ENCODE measurements at regions not wholly inside any gene's neighbourhood (a gene's known extent, or its start where the extent isn't known, plus 50 kb on each side); places are given as distances from the start of the nearest gene placed in this dataset.

- Histone ChIP-seq H3K27ac (ENCODE audit: low read depth, low read length) (no peak overlapping the region), H4K12ac (ENCODE audit: low read depth, low read length) (no peak overlapping the region), H3K4me2 (ENCODE audit: low read length) (no peak overlapping the region), H2BK120ac (ENCODE audit: insufficient read depth, low read length, poor library complexity) (no peak overlapping the region), H3K23ac (ENCODE audit: low read length) (no peak overlapping the region), H3K14ac (ENCODE audit: low read length) (no peak overlapping the region), H3K36me3 (ENCODE audit: control insufficient read depth in 1 of 2, insufficient read depth in 2 of 2, low read length in 2 of 2) (no peaks in the 10 kb centered on the region), H4K8ac (ENCODE audit: low read depth, low read length) (no peak overlapping the region), H3K4ac (ENCODE audit: low read depth, low read length) (no peak overlapping the region), H3K4me3 (ENCODE audit: low read depth, low read length) (no peak overlapping the region), H4K91ac (ENCODE audit: low read depth, low read length) (no peak overlapping the region), H2AFZ (ENCODE audit: insufficient read depth, low read length, poor library complexity) (no peak overlapping the region), H3K18ac (ENCODE audit: low read length) (no peak overlapping the region), H3K4me1 (ENCODE audit: control insufficient read depth in 1 of 2, insufficient read depth in 2 of 2, low read length in 2 of 2) (no peaks in the 10 kb centered on the region), H2AK5ac (ENCODE audit: low read length) (no peak overlapping the region), H3K9me3 (ENCODE audit: insufficient read depth, low read depth, low read length) (no peaks in the 10 kb centered on the region), H2BK5ac (ENCODE audit: low read depth, low read length, poor library complexity) (no peak overlapping the region), H2BK12ac (ENCODE audit: low read length) (no peak overlapping the region), H3K79me1 (ENCODE audit: low read length) (no peaks in the 10 kb centered on the region), H3K27me3 (ENCODE audit: insufficient read depth, low read length) (no peaks in the 10 kb centered on the region), H3K9ac (ENCODE audit: low read length) (no peak overlapping the region), H3K79me2 (ENCODE audit: control insufficient read depth, insufficient read depth, low read length, poor library complexity) (no peaks in the 10 kb centered on the region)
- no peak for DNase-seq
- WGBS (ENCODE audit: extremely low coverage, insufficient coverage, insufficient read length) = no CpG with 5 or more reads among the region's 1 CpG
Measured at GRCh38 chr1:194288238-194288637, 1101.8 kb upstream of the B3GALT2 start.

- Histone ChIP-seq H4K91ac (ENCODE audit: low read depth, low read length) (no peak overlapping the region), H3K18ac (ENCODE audit: low read length) (no peak overlapping the region), H3K9me3 (ENCODE audit: insufficient read depth, low read depth, low read length) (no peaks in the 10 kb centered on the region), H2AK5ac (ENCODE audit: low read length) (no peak overlapping the region), H3K79me2 (ENCODE audit: control insufficient read depth, insufficient read depth, low read length, poor library complexity) (no peaks in the 10 kb centered on the region), H4K12ac (ENCODE audit: low read depth, low read length) (no peak overlapping the region), H3K27me3 (ENCODE audit: insufficient read depth, low read length) (no peaks in the 10 kb centered on the region), H3K27ac (ENCODE audit: low read depth, low read length) (no peak overlapping the region), H4K8ac (ENCODE audit: low read depth, low read length) (no peak overlapping the region), H3K4me1 (ENCODE audit: control insufficient read depth in 1 of 2, insufficient read depth in 2 of 2, low read length in 2 of 2) (no peaks in the 10 kb centered on the region), H3K4me2 (ENCODE audit: low read length) (no peak overlapping the region), H3K36me3 (ENCODE audit: control insufficient read depth in 1 of 2, insufficient read depth in 2 of 2, low read length in 2 of 2) (no peaks in the 10 kb centered on the region), H3K79me1 (ENCODE audit: low read length) (no peaks in the 10 kb centered on the region), H3K23ac (ENCODE audit: low read length) (no peak overlapping the region), H3K4ac (ENCODE audit: low read depth, low read length) (no peak overlapping the region), H3K14ac (ENCODE audit: low read length) (no peak overlapping the region), H2BK5ac (ENCODE audit: low read depth, low read length, poor library complexity) (no peak overlapping the region), H2AFZ (ENCODE audit: insufficient read depth, low read length, poor library complexity) (no peak overlapping the region), H2BK12ac (ENCODE audit: low read length) (no peak overlapping the region), H3K9ac (ENCODE audit: low read length) (no peak overlapping the region), H2BK120ac (ENCODE audit: insufficient read depth, low read length, poor library complexity) (no peak overlapping the region), H3K4me3 (ENCODE audit: low read depth, low read length) (no peak overlapping the region)
- WGBS (ENCODE audit: extremely low coverage, insufficient coverage, insufficient read length) = no CpG with 5 or more reads among the region's 3 CpGs
- DNase-seq = no peak
Measured at GRCh38 chr1:194281376-194281775, 1095.0 kb upstream of the B3GALT2 start.

GRCh38 chr1:194280463-194280862 is 1094.0 kb upstream of the B3GALT2 start:
- no peak overlapping the region for H3K14ac ChIP-seq (ENCODE audit: low read length)
- no peak overlapping the region for H3K27ac ChIP-seq (ENCODE audit: low read depth, low read length)
- no peak overlapping the region for H4K8ac ChIP-seq (ENCODE audit: low read depth, low read length)
- H3K4me3 ChIP-seq (ENCODE audit: low read depth, low read length) = no peak overlapping the region
- no peak overlapping the region for H2BK12ac ChIP-seq (ENCODE audit: low read length)
- H2AFZ ChIP-seq (ENCODE audit: insufficient read depth, low read length, poor library complexity) = no peak overlapping the region
- H3K9me3 ChIP-seq (ENCODE audit: insufficient read depth, low read depth, low read length) = no peaks in the 10 kb centered on the region
- no peak overlapping the region for H2BK5ac ChIP-seq (ENCODE audit: low read depth, low read length, poor library complexity)
- H4K91ac ChIP-seq (ENCODE audit: low read depth, low read length) = no peak overlapping the region
- no peaks in the 10 kb centered on the region for H3K4me1 ChIP-seq (ENCODE audit: control insufficient read depth in 1 of 2, insufficient read depth in 2 of 2, low read length in 2 of 2)
- no peak overlapping the region for H3K18ac ChIP-seq (ENCODE audit: low read length)
- H3K23ac ChIP-seq (ENCODE audit: low read length) = no peak overlapping the region
- no CpG with 5 or more reads among the region's 4 CpGs for WGBS (ENCODE audit: extremely low coverage, insufficient coverage, insufficient read length)
- no peak overlapping the region for H3K4me2 ChIP-seq (ENCODE audit: low read length)
- H3K79me2 ChIP-seq (ENCODE audit: control insufficient read depth, insufficient read depth, low read length, poor library complexity) = no peaks in the 10 kb centered on the region
- H3K36me3 ChIP-seq (ENCODE audit: control insufficient read depth in 1 of 2, insufficient read depth in 2 of 2, low read length in 2 of 2) = no peaks in the 10 kb centered on the region
- DNase-seq = no peak
- H4K12ac ChIP-seq (ENCODE audit: low read depth, low read length) = no peak overlapping the region
- H3K9ac ChIP-seq (ENCODE audit: low read length) = no peak overlapping the region
- H2AK5ac ChIP-seq (ENCODE audit: low read length) = no peak overlapping the region
- no peaks in the 10 kb centered on the region for H3K79me1 ChIP-seq (ENCODE audit: low read length)
- H2BK120ac ChIP-seq (ENCODE audit: insufficient read depth, low read length, poor library complexity) = no peak overlapping the region
- H3K4ac ChIP-seq (ENCODE audit: low read depth, low read length) = no peak overlapping the region
- no peaks in the 10 kb centered on the region for H3K27me3 ChIP-seq (ENCODE audit: insufficient read depth, low read length)

DNA sequence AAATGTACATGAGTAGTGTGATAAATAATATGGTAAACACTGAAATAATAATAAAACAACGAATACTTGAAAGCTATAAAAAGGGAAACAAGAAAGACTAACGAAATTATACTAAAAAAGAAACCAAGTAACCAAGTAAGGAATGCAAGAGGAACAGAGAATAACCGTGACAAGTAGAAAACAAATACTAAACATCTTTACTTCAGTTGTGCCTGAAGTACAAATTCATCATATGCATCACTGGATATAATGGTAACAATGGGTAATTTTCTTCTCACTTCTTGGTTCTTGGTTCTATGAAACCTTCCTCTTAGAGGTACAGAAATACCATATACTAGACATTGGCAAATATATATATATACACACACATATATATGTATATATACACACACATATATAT is 1093.6 kb upstream of the B3GALT2 start:
- Histone ChIP-seq H3K23ac (ENCODE audit: low read length) (no peak overlapping the region), H3K4ac (ENCODE audit: low read depth, low read length) (no peak overlapping the region), H3K9ac (ENCODE audit: low read length) (no peak overlapping the region), H3K4me2 (ENCODE audit: low read length) (no peak overlapping the region), H2BK120ac (ENCODE audit: insufficient read depth, low read length, poor library complexity) (no peak overlapping the region), H2BK5ac (ENCODE audit: low read depth, low read length, poor library complexity) (no peak overlapping the region), H4K91ac (ENCODE audit: low read depth, low read length) (no peak overlapping the region), H4K12ac (ENCODE audit: low read depth, low read length) (no peak overlapping the region), H4K8ac (ENCODE audit: low read depth, low read length) (no peak overlapping the region), H3K9me3 (ENCODE audit: insufficient read depth, low read depth, low read length) (no peaks in the 10 kb centered on the region), H3K79me2 (ENCODE audit: control insufficient read depth, insufficient read depth, low read length, poor library complexity) (no peaks in the 10 kb centered on the region), H3K27me3 (ENCODE audit: insufficient read depth, low read length) (no peaks in the 10 kb centered on the region), H3K4me3 (ENCODE audit: low read depth, low read length) (no peak overlapping the region), H3K79me1 (ENCODE audit: low read length) (no peaks in the 10 kb centered on the region), H3K18ac (ENCODE audit: low read length) (no peak overlapping the region), H3K4me1 (ENCODE audit: control insufficient read depth in 1 of 2, insufficient read depth in 2 of 2, low read length in 2 of 2) (no peaks in the 10 kb centered on the region), H2AK5ac (ENCODE audit: low read length) (no peak overlapping the region), H2BK12ac (ENCODE audit: low read length) (no peak overlapping the region), H3K14ac (ENCODE audit: low read length) (no peak overlapping the region), H2AFZ (ENCODE audit: insufficient read depth, low read length, poor library complexity) (no peak overlapping the region), H3K36me3 (ENCODE audit: control insufficient read depth in 1 of 2, insufficient read depth in 2 of 2, low read length in 2 of 2) (no peaks in the 10 kb centered on the region), H3K27ac (ENCODE audit: low read depth, low read length) (no peak overlapping the region)
- no CpG with 5 or more reads among the region's 3 CpGs for WGBS (ENCODE audit: extremely low coverage, insufficient coverage, insufficient read length)
- no peak for DNase-seq
